ENCODE measurements at regions not wholly inside any gene's neighbourhood (a gene's known extent, or its start where the extent isn't known, plus 50 kb on each side); places are given as distances from the start of the nearest gene placed in this dataset.

DNA sequence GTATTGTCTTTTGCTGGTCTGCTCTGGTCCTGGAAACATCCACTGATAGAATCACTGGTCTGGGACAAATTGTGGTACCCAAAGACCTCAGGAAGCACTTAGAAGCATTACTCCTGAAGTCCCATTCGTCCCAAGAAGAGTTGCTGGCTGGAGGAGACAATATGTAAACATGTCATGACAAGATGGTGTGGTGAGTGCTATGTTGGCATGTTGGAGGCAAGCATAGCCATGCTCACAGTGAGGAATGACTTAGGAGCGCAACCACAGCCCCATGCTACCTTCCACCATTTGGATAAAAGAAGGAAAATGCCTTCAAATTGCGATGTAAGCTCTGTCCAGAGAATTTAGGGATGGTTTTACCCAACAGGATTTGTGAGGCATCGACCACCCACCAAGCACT is 115.8 kb upstream of the STC2 start:
- no peak overlapping the region for H2BK12ac ChIP-seq (ENCODE audit: low read length in 2 of 2)
- no peak overlapping the region for H2BK15ac ChIP-seq (ENCODE audit: low read depth, poor library complexity, severe bottlenecking)
- no peaks in the 10 kb centered on the region for H3K79me1 ChIP-seq (replicated peaks; ENCODE audit: low read length, poor library complexity, severe bottlenecking)
- H2BK120ac ChIP-seq (ENCODE audit: low read depth, low read length): no peak overlapping the region
- H2BK5ac ChIP-seq (ENCODE audit: low read depth, low read length, poor library complexity, severe bottlenecking): no peak overlapping the region
- H3K4me1 ChIP-seq (ENCODE audit: control insufficient read depth, insufficient read depth, low read depth, low read length): no peaks in the 10 kb centered on the region
- H3K36me3 ChIP-seq (ENCODE audit: control insufficient read depth in 1 of 2, insufficient read depth in 2 of 2, low read depth in 1 of 2, low read length in 2 of 2): no peaks in the 10 kb centered on the region
- H3K23ac ChIP-seq (ENCODE audit: low read length in 2 of 2): no peak overlapping the region
- no peak overlapping the region for H3K18ac ChIP-seq (ENCODE audit: low read depth in 1 of 2, low read length in 2 of 2)
- H3K4me3 ChIP-seq (ENCODE audit: insufficient read depth in 1 of 2, low read depth in 1 of 2, low read length in 2 of 2): no peak overlapping the region
- WGBS: 97% methylated on average over 4 of the region's 4 CpGs
- no peak overlapping the region for H3K4me2 ChIP-seq (ENCODE audit: low read length, poor library complexity, severe bottlenecking)
- no peak overlapping the region for H3K9ac ChIP-seq (ENCODE audit: low read length)
- no peak overlapping the region for H4K91ac ChIP-seq (ENCODE audit: low read length)
- H3K27ac ChIP-seq (ENCODE audit: low read length, poor library complexity, severe bottlenecking): no peak overlapping the region
- H3K14ac ChIP-seq (ENCODE audit: low read length in 2 of 2): no peak overlapping the region
- no peak overlapping the region for H2AK5ac ChIP-seq (ENCODE audit: low read length, severe bottlenecking)
- H4K8ac ChIP-seq (ENCODE audit: low read length): no peak overlapping the region
- H3K4ac ChIP-seq (ENCODE audit: low read depth in 1 of 2, low read length in 2 of 2): no peak overlapping the region
- no peaks in the 10 kb centered on the region for H3K27me3 ChIP-seq (ENCODE audit: control insufficient read depth in 1 of 2, insufficient read depth in 1 of 2, low read length in 2 of 2)
- DNase-seq: no peak
- peaks cover 5% of the 10 kb centered on the region for H3K9me3 ChIP-seq (ENCODE audit: control insufficient read depth, low read length)
- no peak overlapping the region for H2AFZ ChIP-seq (ENCODE audit: low read depth, low read length)

DNA sequence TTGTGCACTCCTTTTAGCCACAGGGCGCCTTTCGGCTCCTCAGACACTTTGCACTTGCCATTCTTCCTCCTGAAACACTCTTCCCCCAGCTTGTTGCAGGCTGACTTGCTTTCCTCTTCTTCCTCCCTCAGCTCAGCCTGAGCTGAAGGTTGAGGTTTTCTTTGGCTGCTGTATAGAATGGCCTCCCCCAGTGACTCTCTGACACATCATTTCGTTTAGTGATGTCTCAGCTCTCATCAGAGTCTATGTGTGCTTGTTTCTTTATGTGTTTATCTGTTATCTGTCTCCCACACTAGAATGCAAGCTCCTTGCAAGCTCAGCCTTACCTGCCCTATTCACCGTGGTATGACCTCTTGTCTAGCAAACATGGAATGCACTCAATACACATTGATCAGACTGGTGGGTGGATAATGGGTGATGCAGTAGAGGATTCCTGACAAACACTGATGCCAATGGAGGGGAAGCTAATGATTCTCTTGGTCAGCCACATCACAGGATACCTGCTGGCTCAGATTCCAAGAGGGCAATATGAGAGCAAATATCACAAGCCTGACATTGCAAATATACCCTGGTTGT is 112.9 kb upstream of the STC2 start:
- Histone ChIP-seq H2BK5ac (ENCODE audit: low read depth, low read length, poor library complexity, severe bottlenecking) (no peak overlapping the region), H3K4me3 (ENCODE audit: insufficient read depth in 1 of 2, low read depth in 1 of 2, low read length in 2 of 2) (no peak overlapping the region), H3K23ac (ENCODE audit: low read length in 2 of 2) (no peak overlapping the region), H2AFZ (ENCODE audit: low read depth, low read length) (no peak overlapping the region), H3K9ac (ENCODE audit: low read length) (no peak overlapping the region), H2AK5ac (ENCODE audit: low read length, severe bottlenecking) (no peak overlapping the region), H3K27me3 (ENCODE audit: control insufficient read depth in 1 of 2, insufficient read depth in 1 of 2, low read length in 2 of 2) (no peaks in the 10 kb centered on the region), H4K91ac (ENCODE audit: low read length) (no peak overlapping the region), H3K9me3 (ENCODE audit: control insufficient read depth, low read length) (peaks cover 5% of the 10 kb centered on the region), H3K18ac (ENCODE audit: low read depth in 1 of 2, low read length in 2 of 2) (no peak overlapping the region), H2BK120ac (ENCODE audit: low read depth, low read length) (no peak overlapping the region), H3K79me1 (replicated peaks; ENCODE audit: low read length, poor library complexity, severe bottlenecking) (no peaks in the 10 kb centered on the region), H3K36me3 (ENCODE audit: control insufficient read depth in 1 of 2, insufficient read depth in 2 of 2, low read depth in 1 of 2, low read length in 2 of 2) (no peaks in the 10 kb centered on the region), H3K4me2 (ENCODE audit: low read length, poor library complexity, severe bottlenecking) (no peak overlapping the region), H3K4me1 (ENCODE audit: control insufficient read depth, insufficient read depth, low read depth, low read length) (no peaks in the 10 kb centered on the region), H3K14ac (ENCODE audit: low read length in 2 of 2) (no peak overlapping the region), H2BK15ac (ENCODE audit: low read depth, poor library complexity, severe bottlenecking) (no peak overlapping the region), H3K4ac (ENCODE audit: low read depth in 1 of 2, low read length in 2 of 2) (no peak overlapping the region), H4K8ac (ENCODE audit: low read length) (no peak overlapping the region), H3K27ac (ENCODE audit: low read length, poor library complexity, severe bottlenecking) (no peak overlapping the region), H2BK12ac (ENCODE audit: low read length in 2 of 2) (no peak overlapping the region)
- DNase-seq: no peak
- 100% methylated on average over 3 of the region's 4 CpGs for WGBS

GRCh38 chr5:173438951-173439350 is 110.7 kb upstream of the STC2 start:
- no peak overlapping the region for H2BK5ac ChIP-seq (ENCODE audit: low read depth, low read length, poor library complexity, severe bottlenecking)
- H3K27me3 ChIP-seq (ENCODE audit: control insufficient read depth in 1 of 2, insufficient read depth in 1 of 2, low read length in 2 of 2): no peaks in the 10 kb centered on the region
- H3K14ac ChIP-seq (ENCODE audit: low read length in 2 of 2): no peak overlapping the region
- no peaks in the 10 kb centered on the region for H3K36me3 ChIP-seq (ENCODE audit: control insufficient read depth in 1 of 2, insufficient read depth in 2 of 2, low read depth in 1 of 2, low read length in 2 of 2)
- H2AFZ ChIP-seq (ENCODE audit: low read depth, low read length): no peak overlapping the region
- DNase-seq: no peak
- no peaks in the 10 kb centered on the region for H3K4me1 ChIP-seq (ENCODE audit: control insufficient read depth, insufficient read depth, low read depth, low read length)
- no peak overlapping the region for H3K9ac ChIP-seq (ENCODE audit: low read length)
- no peak overlapping the region for H2BK15ac ChIP-seq (ENCODE audit: low read depth, poor library complexity, severe bottlenecking)
- H3K4me2 ChIP-seq (ENCODE audit: low read length, poor library complexity, severe bottlenecking): no peak overlapping the region
- no peaks in the 10 kb centered on the region for H3K9me3 ChIP-seq (ENCODE audit: control insufficient read depth, low read length)
- no peak overlapping the region for H3K27ac ChIP-seq (ENCODE audit: low read length, poor library complexity, severe bottlenecking)
- no peak overlapping the region for H4K8ac ChIP-seq (ENCODE audit: low read length)
- no peak overlapping the region for H3K18ac ChIP-seq (ENCODE audit: low read depth in 1 of 2, low read length in 2 of 2)
- WGBS: 100% methylated on average over 1 of the region's 1 CpG
- no peak overlapping the region for H2BK12ac ChIP-seq (ENCODE audit: low read length in 2 of 2)
- no peak overlapping the region for H4K91ac ChIP-seq (ENCODE audit: low read length)
- no peaks in the 10 kb centered on the region for H3K79me1 ChIP-seq (replicated peaks; ENCODE audit: low read length, poor library complexity, severe bottlenecking)
- H3K23ac ChIP-seq (ENCODE audit: low read length in 2 of 2): no peak overlapping the region
- no peak overlapping the region for H2BK120ac ChIP-seq (ENCODE audit: low read depth, low read length)
- H3K4me3 ChIP-seq (ENCODE audit: insufficient read depth in 1 of 2, low read depth in 1 of 2, low read length in 2 of 2): no peak overlapping the region
- no peak overlapping the region for H3K4ac ChIP-seq (ENCODE audit: low read depth in 1 of 2, low read length in 2 of 2)
- no peak overlapping the region for H2AK5ac ChIP-seq (ENCODE audit: low read length, severe bottlenecking)

GRCh38 chr5:173435447-173435846 is 107.2 kb upstream of the STC2 start:
- Histone ChIP-seq H2BK12ac (ENCODE audit: low read length in 2 of 2) (no peak overlapping the region), H3K9me3 (ENCODE audit: control insufficient read depth, low read length) (no peaks in the 10 kb centered on the region), H3K79me1 (replicated peaks; ENCODE audit: low read length, poor library complexity, severe bottlenecking) (no peaks in the 10 kb centered on the region), H4K8ac (ENCODE audit: low read length) (no peak overlapping the region), H4K91ac (ENCODE audit: low read length) (no peak overlapping the region), H2AK5ac (ENCODE audit: low read length, severe bottlenecking) (no peak overlapping the region), H3K18ac (ENCODE audit: low read depth in 1 of 2, low read length in 2 of 2) (no peak overlapping the region), H3K36me3 (ENCODE audit: control insufficient read depth in 1 of 2, insufficient read depth in 2 of 2, low read depth in 1 of 2, low read length in 2 of 2) (no peaks in the 10 kb centered on the region), H3K9ac (ENCODE audit: low read length) (peak overlapping the region; percentile 64), H2BK120ac (ENCODE audit: low read depth, low read length) (no peak overlapping the region), H2AFZ (ENCODE audit: low read depth, low read length) (no peak overlapping the region), H2BK15ac (ENCODE audit: low read depth, poor library complexity, severe bottlenecking) (no peak overlapping the region), H3K4me2 (ENCODE audit: low read length, poor library complexity, severe bottlenecking) (no peak overlapping the region), H3K4ac (ENCODE audit: low read depth in 1 of 2, low read length in 2 of 2) (no peak overlapping the region), H2BK5ac (ENCODE audit: low read depth, low read length, poor library complexity, severe bottlenecking) (no peak overlapping the region), H3K4me3 (ENCODE audit: insufficient read depth in 1 of 2, low read depth in 1 of 2, low read length in 2 of 2) (peak overlapping the region in 1 of 2 experiments; percentile 35), H3K23ac (ENCODE audit: low read length in 2 of 2) (no peak overlapping the region), H3K14ac (ENCODE audit: low read length in 2 of 2) (no peak overlapping the region), H3K4me1 (ENCODE audit: control insufficient read depth, insufficient read depth, low read depth, low read length) (no peaks in the 10 kb centered on the region), H3K27ac (ENCODE audit: low read length, poor library complexity, severe bottlenecking) (no peak overlapping the region), H3K27me3 (ENCODE audit: control insufficient read depth in 1 of 2, insufficient read depth in 1 of 2, low read length in 2 of 2) (no peaks in the 10 kb centered on the region)
- DNase-seq: no peak
- WGBS: 73% methylated on average over 15 of the region's 15 CpGs
